Hepatocyte (in vitro differentiated cells): ENCODE measurements at regions not wholly inside any gene's neighbourhood (a gene's known extent, or its start where the extent isn't known, plus 50 kb on each side); places are given as distances from the start of the nearest gene placed in this dataset.

Experiments used
- EZH2 ChIP-seq: fragments of 200-600 bp; sonication (generic); IDR thresholded peaks from 2 replicates; pipeline ENCODE4 v1.6.1; 2016; ENCODE audit warnings: antibody characterized with exemption, mild to moderate bottlenecking, borderline replicate concordance
- TF ChIP-seq, protein P1 (sequence below): fragments of 200-600 bp; sonication (generic); IDR thresholded peaks from 2 replicates; pipeline ENCODE4 v1.5.1; 2016; ENCODE audit warnings: antibody characterized with exemption, mild to moderate bottlenecking; ENCODE audit not compliant: poor library complexity

DNA sequence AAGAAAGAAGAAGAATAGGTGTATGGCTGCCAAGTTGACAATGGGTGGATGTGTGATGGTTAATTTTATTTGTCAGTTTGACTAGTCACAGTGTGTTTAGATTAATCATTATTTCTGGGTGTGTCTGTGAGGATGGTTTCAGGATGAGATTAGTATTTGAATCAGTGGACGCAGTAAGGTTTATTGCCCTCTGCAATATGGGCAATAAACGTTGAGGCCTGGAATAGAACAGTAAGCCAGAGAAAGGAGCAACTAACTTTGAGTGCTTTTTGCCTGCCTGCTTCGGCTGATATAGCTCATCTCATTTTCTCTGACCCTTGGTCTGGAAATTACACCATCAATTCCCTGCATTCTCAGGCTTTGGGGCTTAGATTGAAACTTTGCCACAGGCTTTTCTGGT is 140.8 kb upstream of the SPANXN4 start:
- TF ChIP-seq, protein P1, sequence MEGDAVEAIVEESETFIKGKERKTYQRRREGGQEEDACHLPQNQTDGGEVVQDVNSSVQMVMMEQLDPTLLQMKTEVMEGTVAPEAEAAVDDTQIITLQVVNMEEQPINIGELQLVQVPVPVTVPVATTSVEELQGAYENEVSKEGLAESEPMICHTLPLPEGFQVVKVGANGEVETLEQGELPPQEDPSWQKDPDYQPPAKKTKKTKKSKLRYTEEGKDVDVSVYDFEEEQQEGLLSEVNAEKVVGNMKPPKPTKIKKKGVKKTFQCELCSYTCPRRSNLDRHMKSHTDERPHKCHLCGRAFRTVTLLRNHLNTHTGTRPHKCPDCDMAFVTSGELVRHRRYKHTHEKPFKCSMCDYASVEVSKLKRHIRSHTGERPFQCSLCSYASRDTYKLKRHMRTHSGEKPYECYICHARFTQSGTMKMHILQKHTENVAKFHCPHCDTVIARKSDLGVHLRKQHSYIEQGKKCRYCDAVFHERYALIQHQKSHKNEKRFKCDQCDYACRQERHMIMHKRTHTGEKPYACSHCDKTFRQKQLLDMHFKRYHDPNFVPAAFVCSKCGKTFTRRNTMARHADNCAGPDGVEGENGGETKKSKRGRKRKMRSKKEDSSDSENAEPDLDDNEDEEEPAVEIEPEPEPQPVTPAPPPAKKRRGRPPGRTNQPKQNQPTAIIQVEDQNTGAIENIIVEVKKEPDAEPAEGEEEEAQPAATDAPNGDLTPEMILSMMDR, result no peak
- no peak for TF ChIP-seq EZH2
